SK-N-SH (cell line): ENCODE measurements at regions not wholly inside any gene's neighbourhood (a gene's known extent, or its start where the extent isn't known, plus 50 kb on each side); places are given as distances from the start of the nearest gene placed in this dataset.

Experiments used
- CTCF ChIA-PET: fragments of 300-600, 350-600 bp; formaldehyde crosslinking; extraction: SDS; loops from one replicate; lab custom pipeline; 2021; lab: Yijun Ruan, JAX
- POLR2A ChIA-PET: fragments of 350-600 bp; sonication (Branson Sonifier 250); formaldehyde crosslinking; extraction: SDS; loops from one replicate; lab custom pipeline; 2020; ENCODE audit warnings: antibody characterized with exemption, inconsistent platforms; lab: Yijun Ruan, JAX
- DNase-seq: peaks from one replicate; pipeline ENCODE4 v3.0.0; 2012
- H2AFZ ChIP-seq: fragments of 200-600 bp; sonication (generic); 2 replicates; pipeline ENCODE4 v1.8.1; 2016; ENCODE audit warnings: antibody characterized with exemption, mild to moderate bottlenecking, low read depth
- H3F3A ChIP-seq: fragments of 200-600 bp; sonication (generic); replicated peaks from 2 replicates; pipeline ENCODE3; 2016; ENCODE audit warnings: antibody characterized with exemption, mild to moderate bottlenecking; ENCODE audit not compliant: insufficient read depth
- H3K27ac ChIP-seq, 2 experiments: fragments of 200-500 bp in 1 of 2; fragments of 200-600 bp in 1 of 2; sonication (Bioruptor generic) in 1 of 2; sonication (generic), shearing (Covaris generic) in 1 of 2; 2 replicates each; pipeline versions ENCODE4 v1.5.1 to v1.6.1; 2014 to 2016; ENCODE audit warnings: low read depth in 2 of 2, inconsistent platforms in 1 of 2, low read length in 1 of 2, mild to moderate bottlenecking in 1 of 2, mixed read lengths in 1 of 2
- H3K27me3 ChIP-seq: fragments of 200-600 bp; sonication (generic), shearing (Covaris generic); 2 replicates; pipeline ENCODE4 v1.6.1; 2016; ENCODE audit warnings: mixed run types; ENCODE audit not compliant: insufficient read depth
- H3K36me3 ChIP-seq, 2 experiments: fragments of 200-500 bp in 1 of 2; fragments of 200-600 bp in 1 of 2; sonication (Bioruptor generic) in 1 of 2; sonication (generic) in 1 of 2; replicated peaks in 1 of 2; 2 replicates each; pipeline versions ENCODE3 to v1.5.1; 2014 to 2016; ENCODE audit warnings: low read length in 1 of 2, mild to moderate bottlenecking in 1 of 2; ENCODE audit not compliant: insufficient read depth in 2 of 2, control insufficient read depth in 1 of 2
- H3K4me1 ChIP-seq, 2 experiments: fragments of 200-500 bp in 1 of 2; fragments of 200-600 bp in 1 of 2; sonication (Bioruptor generic) in 1 of 2; sonication (generic), shearing (Covaris generic) in 1 of 2; 2 replicates each; pipeline versions ENCODE4 v1.5.1 to v1.6.1; 2014 to 2016; ENCODE audit warnings: low read depth in 1 of 2, low read length in 1 of 2, mixed run types in 1 of 2; ENCODE audit not compliant: insufficient read depth in 2 of 2, control insufficient read depth in 1 of 2
- H3K4me2 ChIP-seq: fragments of 200-600 bp; sonication (generic), shearing (Covaris generic); 2 replicates; pipeline ENCODE4 v1.6.1; 2017; ENCODE audit warnings: mixed run types
- H3K4me3 ChIP-seq, 2 experiments: fragments of 200-500 bp in 1 of 2; fragments of 200-600 bp in 1 of 2; sonication (Bioruptor generic) in 1 of 2; sonication (generic), shearing (Covaris generic) in 1 of 2; 2 replicates each; pipeline versions ENCODE4 v1.5.1 to v1.8.1; 2014 to 2016; ENCODE audit warnings: low read depth in 2 of 2, inconsistent platforms in 1 of 2, low read length in 1 of 2, mild to moderate bottlenecking in 1 of 2, mixed read lengths in 1 of 2, moderate library complexity in 1 of 2
- H3K79me2 ChIP-seq: fragments of 200-600 bp; sonication (generic); 2 replicates; pipeline ENCODE4 v1.8.1; 2017; ENCODE audit warnings: mild to moderate bottlenecking; ENCODE audit not compliant: insufficient read depth
- H3K9ac ChIP-seq: fragments of 200-600 bp; sonication (generic); 2 replicates; pipeline ENCODE4 v1.6.1; 2017; ENCODE audit warnings: mixed run types
- H3K9me2 ChIP-seq: fragments of 200-600 bp; sonication (generic); 2 replicates; pipeline ENCODE4 v1.6.1; 2017; ENCODE audit warnings: mixed run types
- H3K9me3 ChIP-seq: fragments of 200-600 bp; sonication (generic); 2 replicates; pipeline ENCODE4 v1.6.1; 2017; ENCODE audit warnings: mixed run types, mild to moderate bottlenecking, moderate library complexity
- H4K20me1 ChIP-seq: fragments of 200-600 bp; sonication (generic); 2 replicates; pipeline ENCODE4 v1.6.1; 2017; ENCODE audit warnings: mild to moderate bottlenecking, mixed run types; ENCODE audit not compliant: insufficient read depth
- CHD2 ChIP-seq: fragments of 150-350 bp; IDR thresholded peaks from 2 replicates; pipeline ENCODE4 v1.6.1; 2018; ENCODE audit warnings: low read length; ENCODE audit not compliant: partially characterized antibody
- FOSL2 ChIP-seq: IDR thresholded peaks from 2 replicates; pipeline ENCODE4 v1.4.0; 2012; ENCODE audit warnings: low read depth, mild to moderate bottlenecking, moderate library complexity, borderline replicate concordance
- FOXJ3 ChIP-seq: sonication (generic); formaldehyde crosslinking; IDR thresholded peaks from 2 replicates; pipeline ENCODE4 v1.5.1; 2020; ENCODE audit warnings: mild to moderate bottlenecking, missing genetic modification reagents
- GABPA ChIP-seq: IDR thresholded peaks from 2 replicates; pipeline ENCODE4 v1.4.0; 2012; ENCODE audit warnings: low read depth, mild to moderate bottlenecking
- IRF3 ChIP-seq: fragments of 150-350 bp; IDR thresholded peaks from 2 replicates; pipeline ENCODE4 v1.6.1; 2016; ENCODE audit warnings: mild to moderate bottlenecking, low read depth, low read length
- JUND ChIP-seq: IDR thresholded peaks from 2 replicates; pipeline ENCODE4 v1.4.0; 2012
- MXI1 ChIP-seq: IDR thresholded peaks from 2 replicates; pipeline ENCODE4 v1.6.1; 2012; ENCODE audit warnings: mild to moderate bottlenecking, low read depth, low read length, improper control_type of control experiment
- NFIC ChIP-seq: IDR thresholded peaks from 2 replicates; pipeline ENCODE4 v1.4.0; 2012; ENCODE audit warnings: borderline replicate concordance
- REST ChIP-seq: IDR thresholded peaks from 2 replicates; pipeline ENCODE4 v1.6.1; 2012; ENCODE audit warnings: mild to moderate bottlenecking, low read depth, low read length, moderate library complexity
- SIN3A ChIP-seq: IDR thresholded peaks from 2 replicates; pipeline ENCODE4 v1.6.1; 2012; ENCODE audit warnings: low read depth, mild to moderate bottlenecking, low read length, moderate library complexity, borderline replicate concordance
- TCF12 ChIP-seq: IDR thresholded peaks from 2 replicates; pipeline ENCODE4 v1.4.0; 2012
- YY1 ChIP-seq: IDR thresholded peaks from 2 replicates; pipeline ENCODE4 v1.4.0; 2012; ENCODE audit warnings: low read depth, mild to moderate bottlenecking
- WGBS: methylation state at CpG from one replicate; pipeline ENCODE4 v1.1.6; 2017; ENCODE audit warnings: low lambda C conversion rate; 5-methylcytosine and 5-hydroxymethylcytosine counted together

- TF ChIP-seq REST = no peak
- no peak for TF ChIP-seq FOSL2
- no peak for TF ChIP-seq NFIC
- TF ChIP-seq FOXJ3 = no peak
- no peak for TF ChIP-seq YY1
- no peak for TF ChIP-seq JUND
- TF ChIP-seq CHD2 = no peak
- no peak for TF ChIP-seq IRF3
- TF ChIP-seq, all 33 proteins: peak for 0
Observed at GRCh38 chr16:86216591-86216990, 293.7 kb upstream of the FOXF1 start (continued).

- no peak overlapping the region for H3K27ac ChIP-seq
- H3K9ac ChIP-seq = no peak overlapping the region
- H3K27me3 ChIP-seq = peaks cover 77% of the 10 kb centered on the region
- no peak for DNase-seq
- no peaks in the 10 kb centered on the region for H4K20me1 ChIP-seq
- POLR2A ChIA-PET = no interaction called here
- H3F3A ChIP-seq = no peaks in the 10 kb centered on the region
- no peaks in the 10 kb centered on the region for H3K9me2 ChIP-seq
- CTCF ChIA-PET = interaction anchor here (1.3 kb wide), 1 partner anchor 15 kb away, joined by 3 read pairs; no protein-coding TSS in a partner anchor
- H3K36me3 ChIP-seq = no peaks in the 10 kb centered on the region
- H3K9me3 ChIP-seq = no peaks in the 10 kb centered on the region
- H3K4me1 ChIP-seq = no peaks in the 10 kb centered on the region
- H3K4me2 ChIP-seq = no peak overlapping the region
- TF ChIP-seq GABPA (no peak), MXI1 (no peak), TCF12 (no peak), FOXJ3 (no peak), SIN3A (no peak)
- WGBS = 0% methylated on average over 7 of the region's 27 CpGs
- no peak overlapping the region for H2AFZ ChIP-seq
- H3K79me2 ChIP-seq = no peaks in the 10 kb centered on the region
- H3K4me3 ChIP-seq = no peak overlapping the region
Observed at GRCh38 chr16:86217001-86217890, 293.1 kb upstream of the FOXF1 start.
